DMS53 treated with DMSO at 0.1 percent for 48 hours (cell line): ENCODE measurements at regions not wholly inside any gene's neighbourhood (a gene's known extent, or its start where the extent isn't known, plus 50 kb on each side); places are given as distances from the start of the nearest gene placed in this dataset.
A peak's percentile ranks its signal among the peaks of the same experiment; 100 is the strongest.
"Not testable (repeated sequence)": the region's sequence is repeated elsewhere in the genome, so short reads cannot be mapped to it uniquely, and the experiment has no call there.

Source experiments
- DNase-seq: peaks from one replicate; lab custom pipeline; 2025; ENCODE audit not compliant: unreplicated experiment; lab: John Stamatoyannopoulos, UW

GRCh38 chr15:36052641-36053040, 506.7 kb upstream of the DPH6 start:
- not testable (repeated sequence) for DNase-seq

GRCh38 chr15:36053746-36054145, 507.8 kb upstream of the DPH6 start:
- no peak for DNase-seq

GRCh38 chr15:36059596-36059995, 513.6 kb upstream of the DPH6 start:
- DNase-seq = no peak

GRCh38 chr15:36062357-36062756, 516.4 kb upstream of the DPH6 start:
- no peak for DNase-seq

GRCh38 chr15:36066757-36067156, 512.7 kb upstream of the CDIN1 start:
- no peak for DNase-seq

GRCh38 chr15:36067483-36068274, 511.7 kb upstream of the CDIN1 start:
- DNase-seq = no peak

- DNase-seq = no peak
Observed at GRCh38 chr15:36075333-36075732, 504.1 kb upstream of the CDIN1 start.

- no peak for DNase-seq
Observed at GRCh38 chr15:36079021-36079420, 500.4 kb upstream of the CDIN1 start.

- DNase-seq = no peak
Observed at GRCh38 chr15:36080759-36081158, 498.7 kb upstream of the CDIN1 start.

- no peak for DNase-seq
Observed at GRCh38 chr15:36090286-36090946, 489.0 kb upstream of the CDIN1 start.

- DNase-seq = no peak
Observed at GRCh38 chr15:36106640-36107335, 472.6 kb upstream of the CDIN1 start.

GRCh38 chr15:36108541-36108940, 470.9 kb upstream of the CDIN1 start:
- no peak for DNase-seq

- DNase-seq = no peak
Observed at GRCh38 chr15:36109943-36110658, 469.3 kb upstream of the CDIN1 start.

- no peak for DNase-seq
Observed at GRCh38 chr15:36110659-36110993, 468.8 kb upstream of the CDIN1 start.

- DNase-seq = peak; percentile 31
Observed at GRCh38 chr15:36117296-36117787, 462.1 kb upstream of the CDIN1 start.

- no peak for DNase-seq
Observed at GRCh38 chr15:36126194-36126593, 453.2 kb upstream of the CDIN1 start.

GRCh38 chr15:36130641-36131310, 448.6 kb upstream of the CDIN1 start:
- DNase-seq = no peak

GRCh38 chr15:36133742-36134141, 445.7 kb upstream of the CDIN1 start:
- DNase-seq = no peak

GRCh38 chr15:36136049-36136448, 443.4 kb upstream of the CDIN1 start:
- no peak for DNase-seq

- no peak for DNase-seq
Observed at GRCh38 chr15:36152936-36153335, 426.5 kb upstream of the CDIN1 start.
